Endodermal cell (in vitro differentiated cells): ENCODE measurements at regions not wholly inside any gene's neighbourhood (a gene's known extent, or its start where the extent isn't known, plus 50 kb on each side); places are given as distances from the start of the nearest gene placed in this dataset.

ENCODE experiments used
- DNase-seq: peaks from one replicate; pipeline ENCODE4 v3.0.0-alpha.2; 2017
- H3K27ac ChIP-seq: 2 replicates; pipeline ENCODE4 v1.5.1; 2013; ENCODE audit warnings: mild to moderate bottlenecking, low read depth, low read length, moderate library complexity
- H3K27me3 ChIP-seq: 2 replicates; pipeline ENCODE4 v1.6.1; 2013; ENCODE audit warnings: mild to moderate bottlenecking, low read length, moderate library complexity; ENCODE audit not compliant: insufficient read depth, control insufficient read depth, poor library complexity, severe bottlenecking
- H3K36me3 ChIP-seq: 2 replicates; pipeline ENCODE4 v1.7.0; 2013; ENCODE audit warnings: mild to moderate bottlenecking, low read length, moderate library complexity; ENCODE audit not compliant: control insufficient read depth, insufficient read depth
- H3K4me1 ChIP-seq: one replicate; pipeline ENCODE4 v1.7.0; 2013; ENCODE audit warnings: low read length; ENCODE audit not compliant: control insufficient read depth, insufficient read depth
- H3K4me3 ChIP-seq: 2 replicates; pipeline ENCODE4 v1.5.1; 2013; ENCODE audit warnings: mild to moderate bottlenecking, low read length, moderate library complexity
- H3K9ac ChIP-seq: 2 replicates; pipeline ENCODE4 v1.6.1; 2013; ENCODE audit warnings: mild to moderate bottlenecking, low read length, moderate library complexity; ENCODE audit not compliant: poor library complexity, severe bottlenecking; ENCODE audit errors: extremely low read depth
- H3K9me3 ChIP-seq: 2 replicates; pipeline ENCODE4 v1.6.1; 2013; ENCODE audit warnings: mild to moderate bottlenecking, low read length, moderate library complexity; ENCODE audit not compliant: control insufficient read depth
- H3K27ac Mint-ChIP-seq: 2 replicates; pipeline ENCODE4 v1.8.0; 2020; ENCODE audit warnings: mixed read lengths
- H3K27me3 Mint-ChIP-seq: 2 replicates; pipeline ENCODE4 v1.8.0; 2021; ENCODE audit warnings: mild to moderate bottlenecking, mixed read lengths; ENCODE audit not compliant: insufficient read depth
- H3K36me3 Mint-ChIP-seq: 2 replicates; pipeline ENCODE4 v1.8.0; 2020; ENCODE audit warnings: low read depth, mixed read lengths
- H3K4me1 Mint-ChIP-seq: 2 replicates; pipeline ENCODE4 v1.8.0; 2020; ENCODE audit warnings: mixed read lengths
- H3K4me3 Mint-ChIP-seq: 2 replicates; pipeline ENCODE4 v1.8.0; 2020; ENCODE audit warnings: mild to moderate bottlenecking, moderate library complexity, mixed read lengths
- H3K9me3 Mint-ChIP-seq: 2 replicates; pipeline ENCODE4 v1.8.0; 2020; ENCODE audit warnings: mild to moderate bottlenecking, mixed read lengths
- WGBS, 2 experiments: methylation state at CpG; one replicate each; pipeline versions ENCODE4 v1.1.5 to v1.1.7; 2013; ENCODE audit warnings: missing lambda C conversion rate in 2 of 2, mixed read lengths in 1 of 2; ENCODE audit not compliant: insufficient coverage in 1 of 2, insufficient read length in 1 of 2; 5-methylcytosine and 5-hydroxymethylcytosine counted together
- TF ChIP-seq, protein P1 (sequence below): fragments of 200-600 bp; sonication (generic); conservative IDR thresholded peaks from 2 replicates; pipeline ENCODE4 v1.5.0; 2021; ENCODE audit warnings: antibody characterized with exemption, mild to moderate bottlenecking

- Mint-ChIP-seq H3K27ac (no peak overlapping the region), H3K36me3 (no peaks in the 10 kb centered on the region), H3K9me3 (peaks cover 2% of the 10 kb centered on the region), H3K27me3 (no peaks in the 10 kb centered on the region), H3K4me3 (no peak overlapping the region), H3K4me1 (no peaks in the 10 kb centered on the region)
- no peak overlapping the region for H3K9ac ChIP-seq
- TF ChIP-seq, protein P1, sequence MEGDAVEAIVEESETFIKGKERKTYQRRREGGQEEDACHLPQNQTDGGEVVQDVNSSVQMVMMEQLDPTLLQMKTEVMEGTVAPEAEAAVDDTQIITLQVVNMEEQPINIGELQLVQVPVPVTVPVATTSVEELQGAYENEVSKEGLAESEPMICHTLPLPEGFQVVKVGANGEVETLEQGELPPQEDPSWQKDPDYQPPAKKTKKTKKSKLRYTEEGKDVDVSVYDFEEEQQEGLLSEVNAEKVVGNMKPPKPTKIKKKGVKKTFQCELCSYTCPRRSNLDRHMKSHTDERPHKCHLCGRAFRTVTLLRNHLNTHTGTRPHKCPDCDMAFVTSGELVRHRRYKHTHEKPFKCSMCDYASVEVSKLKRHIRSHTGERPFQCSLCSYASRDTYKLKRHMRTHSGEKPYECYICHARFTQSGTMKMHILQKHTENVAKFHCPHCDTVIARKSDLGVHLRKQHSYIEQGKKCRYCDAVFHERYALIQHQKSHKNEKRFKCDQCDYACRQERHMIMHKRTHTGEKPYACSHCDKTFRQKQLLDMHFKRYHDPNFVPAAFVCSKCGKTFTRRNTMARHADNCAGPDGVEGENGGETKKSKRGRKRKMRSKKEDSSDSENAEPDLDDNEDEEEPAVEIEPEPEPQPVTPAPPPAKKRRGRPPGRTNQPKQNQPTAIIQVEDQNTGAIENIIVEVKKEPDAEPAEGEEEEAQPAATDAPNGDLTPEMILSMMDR: no peak
- no peaks in the 10 kb centered on the region for H3K36me3 ChIP-seq
- no CpG with 5 or more reads among the region's 1 CpG for WGBS, 2 experiments
- no peaks in the 10 kb centered on the region for H3K9me3 ChIP-seq
- no peak overlapping the region for H3K27ac ChIP-seq
- H3K4me1 ChIP-seq: no peaks in the 10 kb centered on the region
- DNase-seq: no peak
- H3K27me3 ChIP-seq: no peaks in the 10 kb centered on the region
- H3K4me3 ChIP-seq: no peak overlapping the region
These were observed 79.7 kb downstream of the MRPS30 start for GRCh38 chr5:44888435-44888834.

- no peak overlapping the region for H3K4me3 Mint-ChIP-seq
- no peaks in the 10 kb centered on the region for H3K4me1 Mint-ChIP-seq
- Histone ChIP-seq H3K27ac (no peak overlapping the region), H3K27me3 (no peaks in the 10 kb centered on the region), H3K36me3 (no peaks in the 10 kb centered on the region), H3K4me1 (no peaks in the 10 kb centered on the region), H3K4me3 (no peak overlapping the region), H3K9ac (no peak overlapping the region), H3K9me3 (no peaks in the 10 kb centered on the region)
- no peak for DNase-seq
- H3K27ac Mint-ChIP-seq: no peak overlapping the region
- no peaks in the 10 kb centered on the region for H3K27me3 Mint-ChIP-seq
- no peaks in the 10 kb centered on the region for H3K9me3 Mint-ChIP-seq
- TF ChIP-seq, protein P1: no peak
- no peaks in the 10 kb centered on the region for H3K36me3 Mint-ChIP-seq
These were observed 82.4 kb downstream of the MRPS30 start for GRCh38 chr5:44891116-44891515.

- Mint-ChIP-seq H3K36me3 (no peaks in the 10 kb centered on the region), H3K4me1 (no peaks in the 10 kb centered on the region), H3K4me3 (no peak overlapping the region), H3K27me3 (no peaks in the 10 kb centered on the region), H3K9me3 (no peaks in the 10 kb centered on the region), H3K27ac (no peak overlapping the region)
- DNase-seq: no peak
- H3K27ac ChIP-seq: no peak overlapping the region
- H3K4me3 ChIP-seq: no peak overlapping the region
- no peaks in the 10 kb centered on the region for H3K4me1 ChIP-seq
- H3K9me3 ChIP-seq: no peaks in the 10 kb centered on the region
- no peak overlapping the region for H3K9ac ChIP-seq
- TF ChIP-seq, protein P1: no peak
- no peaks in the 10 kb centered on the region for H3K36me3 ChIP-seq
- no peaks in the 10 kb centered on the region for H3K27me3 ChIP-seq
These were observed 91.7 kb downstream of the MRPS30 start for GRCh38 chr5:44900273-44900954.
